Inflammatory macrophage treated with lipopolysaccharide for 1 hour (primary cell): ENCODE measurements at regions not wholly inside any gene's neighbourhood (a gene's known extent, or its start where the extent isn't known, plus 50 kb on each side); places are given as distances from the start of the nearest gene placed in this dataset.
"Not testable (repeated sequence)": the region's sequence is repeated elsewhere in the genome, so short reads cannot be mapped to it uniquely, and the experiment has no call there.

ENCODE experiments used
- DNase-seq, 2 donors: peaks; one replicate each; pipeline ENCODE4 v3.0.0-alpha.2; 2020 to 2022

DNA sequence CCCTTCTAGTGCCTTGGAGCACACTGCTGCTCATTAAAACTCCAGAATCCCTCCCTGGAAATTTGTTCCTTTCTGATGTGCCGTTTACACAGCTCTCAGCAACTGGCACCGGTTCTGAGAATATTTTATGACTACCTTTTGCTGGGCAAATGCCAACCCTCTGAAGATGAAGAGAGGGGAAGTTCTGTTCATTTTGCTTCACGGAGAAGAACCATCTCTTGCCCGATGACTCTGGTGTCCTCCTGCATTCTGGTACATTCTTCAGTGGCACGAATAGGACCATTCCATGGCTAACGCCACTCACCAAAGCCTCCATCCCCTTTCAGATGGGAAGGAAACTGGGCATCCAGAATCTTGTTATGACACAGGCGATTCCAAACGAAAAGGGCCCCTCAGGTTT is 96.2 kb upstream of the SIM2 start:
- no peak for DNase-seq

GRCh38 chr21:36603221-36603620 is 95.7 kb upstream of the SIM2 start:
- no peak for DNase-seq

- no peak for DNase-seq
Observed at GRCh38 chr21:36605426-36605825, 93.5 kb upstream of the SIM2 start.

- DNase-seq: no peak
Observed at GRCh38 chr21:36606287-36606982, 92.5 kb upstream of the SIM2 start.

DNA sequence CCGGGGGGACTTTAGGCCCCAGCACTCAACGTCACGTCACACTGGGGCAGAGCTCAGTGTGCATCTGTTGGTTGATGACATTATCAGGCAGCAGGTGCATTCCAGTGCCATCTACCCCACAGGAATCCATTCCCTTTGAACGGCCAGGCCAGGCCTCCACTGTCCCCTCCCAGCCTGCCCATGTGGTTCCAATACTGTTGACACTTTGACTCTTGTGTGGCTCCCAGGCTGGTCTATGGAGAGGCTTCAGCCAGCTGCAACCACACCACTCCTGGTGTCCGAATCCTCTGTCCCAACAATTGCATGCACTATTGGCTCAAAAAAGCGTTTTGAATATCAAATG is 92.0 kb upstream of the SIM2 start:
- DNase-seq: no peak

DNA sequence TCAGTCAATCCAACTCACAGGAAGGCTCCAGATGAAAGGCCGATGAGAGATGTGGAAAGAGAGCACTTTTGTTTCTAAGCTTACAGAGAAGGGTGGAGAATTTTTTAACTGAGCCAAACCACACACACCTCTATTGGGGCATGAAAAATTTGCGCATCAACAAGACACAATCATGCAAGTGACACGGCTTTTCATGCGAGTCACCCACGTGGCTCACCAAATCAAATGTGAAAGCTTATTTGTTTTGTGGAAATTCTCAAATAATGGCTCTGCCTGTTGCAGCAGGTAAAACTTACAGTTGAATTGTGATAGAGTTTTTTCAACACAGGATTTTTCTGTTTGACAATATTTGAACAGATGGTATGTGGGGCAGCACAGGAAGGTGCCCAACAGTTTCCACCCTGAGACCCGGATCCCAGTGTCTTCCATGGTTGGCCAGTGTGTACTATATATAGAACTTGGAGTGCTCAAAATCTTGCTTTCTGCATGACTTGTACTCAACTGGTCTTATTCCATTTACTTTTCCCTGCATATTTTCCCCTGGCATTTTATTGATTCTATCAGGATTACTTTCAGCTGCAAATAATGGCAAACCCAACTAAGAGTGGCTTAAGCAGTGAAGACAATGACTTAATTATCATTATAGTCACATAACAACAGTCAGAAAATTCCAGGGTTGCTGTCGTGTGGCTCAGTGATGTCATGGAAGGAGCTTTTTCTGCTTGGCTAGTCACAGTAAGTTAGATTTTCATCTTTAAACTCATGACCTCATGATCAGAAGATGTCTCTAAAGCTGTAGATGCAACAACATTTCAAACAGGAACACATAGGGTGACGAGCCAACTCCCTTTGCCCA is 90.6 kb upstream of the SIM2 start:
- peak in 1 of 2 donors; percentile 10 for DNase-seq

GRCh38 chr21:36608897-36609225 is 90.1 kb upstream of the SIM2 start:
- no peak for DNase-seq

DNA sequence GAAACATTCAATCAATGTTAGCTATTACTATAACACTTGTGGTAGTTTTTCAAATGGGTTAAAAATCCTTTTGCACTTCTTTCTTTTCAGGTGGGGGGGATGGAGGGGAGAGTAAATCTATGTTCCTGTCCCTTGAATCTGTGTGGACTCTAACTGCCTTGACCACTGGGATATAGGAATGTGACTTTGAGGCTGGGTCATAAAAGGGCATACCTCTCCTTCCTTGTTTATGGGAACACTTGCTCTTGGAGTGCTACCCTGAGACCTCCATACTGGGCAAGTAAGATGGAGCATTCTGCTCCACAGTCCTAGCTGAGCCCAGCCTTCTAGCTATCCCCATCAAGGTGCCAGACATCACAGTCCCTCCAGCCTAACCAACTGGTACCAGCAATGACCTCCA is 89.3 kb upstream of the SIM2 start:
- no peak for DNase-seq

- DNase-seq: no peak
Observed at GRCh38 chr21:36610201-36610600, 88.7 kb upstream of the SIM2 start.

DNA sequence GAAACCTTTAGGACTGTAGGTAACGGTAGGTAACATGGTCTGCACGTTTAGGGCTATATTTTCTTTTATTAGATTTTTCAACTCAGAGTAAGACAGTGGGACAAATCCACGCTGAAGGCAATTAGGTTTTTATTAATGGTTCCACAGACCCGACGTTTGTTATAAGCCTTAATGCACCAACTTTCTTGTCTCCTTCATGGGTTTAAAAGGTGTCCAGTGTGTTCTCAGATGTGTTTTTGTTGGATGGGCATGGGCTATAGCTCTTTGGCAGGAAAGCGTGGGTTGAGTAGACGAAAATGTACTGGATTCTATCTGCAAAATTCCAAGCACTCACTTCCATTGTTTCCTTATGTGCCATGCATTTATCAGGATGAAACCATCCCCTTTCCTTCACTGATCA is 88.0 kb upstream of the SIM2 start:
- DNase-seq: no peak

DNA sequence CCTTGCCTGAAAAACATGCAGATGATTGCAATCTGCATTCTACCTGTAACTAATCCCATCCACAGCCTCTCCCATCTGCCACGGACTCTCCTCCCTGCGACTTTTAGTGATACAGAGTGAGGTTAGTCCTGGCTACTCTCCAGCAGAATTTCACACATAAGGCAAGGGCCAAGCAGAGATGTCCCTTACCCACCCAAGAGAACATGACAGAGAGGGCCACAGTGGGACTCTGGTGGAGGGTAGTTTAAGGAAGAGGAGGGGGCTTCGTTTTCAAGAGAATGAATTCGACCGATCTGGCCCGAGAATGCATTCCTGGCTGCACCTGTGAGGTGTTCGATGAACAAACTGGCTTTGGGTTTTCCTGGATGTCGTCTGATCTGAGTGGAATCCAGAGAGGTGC is 87.5 kb upstream of the SIM2 start:
- DNase-seq: no peak

DNA sequence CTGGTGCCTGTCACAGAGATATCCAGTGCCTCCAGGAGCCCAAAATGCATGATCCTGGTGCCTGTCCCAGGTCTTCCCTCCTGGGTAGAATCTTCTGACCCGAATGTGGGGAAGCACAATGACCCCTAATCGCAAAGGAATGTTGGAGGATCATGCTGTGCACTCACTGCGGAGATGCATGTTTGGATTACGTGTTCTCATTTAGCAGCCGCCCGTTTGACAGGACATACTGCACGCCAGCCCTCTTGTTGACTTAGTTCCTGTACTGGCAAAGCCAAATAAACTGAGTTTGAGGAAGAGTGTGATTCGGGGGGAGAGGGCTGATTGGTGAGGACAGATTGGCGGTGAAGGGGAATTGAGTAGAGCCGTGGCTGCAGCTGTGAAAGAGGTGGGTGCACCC is 85.9 kb upstream of the SIM2 start:
- DNase-seq: no peak

- DNase-seq: no peak
Observed at GRCh38 chr21:36613554-36613953, 85.4 kb upstream of the SIM2 start.

GRCh38 chr21:36615274-36615964 is 83.5 kb upstream of the SIM2 start:
- no peak for DNase-seq

- DNase-seq: not testable (repeated sequence)
Observed at GRCh38 chr21:36616773-36617172, 82.1 kb upstream of the SIM2 start.

DNA sequence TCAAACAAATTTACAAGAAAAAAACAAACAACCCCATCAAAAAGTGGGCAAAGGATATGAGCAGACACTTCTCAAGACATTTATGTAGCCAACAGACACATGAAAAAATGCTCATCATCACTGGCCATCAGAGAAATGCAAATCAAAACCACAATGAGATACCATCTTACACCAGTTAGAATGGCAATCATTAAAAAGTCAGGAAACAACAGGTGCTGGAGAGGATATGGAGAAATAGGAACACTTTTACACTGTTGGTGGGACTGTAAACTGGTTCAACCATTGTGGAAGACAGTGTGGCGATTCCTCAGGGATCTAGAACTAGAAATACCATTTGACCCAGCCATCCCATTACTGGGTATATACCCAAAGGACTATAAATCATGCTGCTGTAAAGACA is 77.1 kb upstream of the SIM2 start:
- DNase-seq: not testable (repeated sequence)

GRCh38 chr21:36624105-36624504 is 74.8 kb upstream of the SIM2 start:
- DNase-seq: no peak

DNA sequence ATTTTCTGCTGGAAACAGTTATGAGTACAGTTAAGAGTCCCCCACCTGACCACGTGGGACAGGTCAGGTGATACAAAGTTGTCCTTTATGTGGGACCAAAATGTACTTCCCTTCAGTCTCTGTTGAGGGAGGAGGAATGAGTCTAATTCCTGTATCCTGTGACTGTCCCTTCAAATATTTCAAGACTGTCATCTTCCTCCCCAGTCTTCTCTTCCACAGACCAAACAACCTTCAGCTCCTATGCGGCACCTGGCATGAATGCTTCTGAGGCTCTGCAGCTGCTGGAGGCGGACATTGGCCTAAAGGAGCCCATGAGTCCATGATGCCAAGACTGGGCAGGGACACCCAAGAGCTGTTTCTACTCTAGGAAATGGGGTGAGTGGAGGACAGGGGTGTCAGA is 72.1 kb upstream of the SIM2 start:
- DNase-seq: no peak

DNA sequence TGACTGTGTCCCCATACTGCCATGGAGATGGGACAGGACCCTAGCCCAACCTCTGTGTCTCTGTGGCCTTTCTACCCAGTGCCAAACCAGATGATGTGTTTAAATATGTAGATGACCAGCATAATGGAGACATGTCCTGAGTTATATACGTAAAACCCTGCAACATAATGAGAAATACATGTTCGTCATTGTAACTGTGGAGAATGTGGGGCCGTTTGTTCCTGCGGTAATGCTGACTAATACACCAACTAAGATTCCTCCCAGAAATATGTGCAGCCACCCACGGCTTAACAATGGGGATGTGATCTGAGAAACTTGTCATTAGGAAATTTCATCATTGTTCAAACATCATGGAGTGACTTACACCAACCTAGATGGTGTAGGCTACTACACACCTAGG is 71.7 kb upstream of the SIM2 start:
- no peak for DNase-seq

DNA sequence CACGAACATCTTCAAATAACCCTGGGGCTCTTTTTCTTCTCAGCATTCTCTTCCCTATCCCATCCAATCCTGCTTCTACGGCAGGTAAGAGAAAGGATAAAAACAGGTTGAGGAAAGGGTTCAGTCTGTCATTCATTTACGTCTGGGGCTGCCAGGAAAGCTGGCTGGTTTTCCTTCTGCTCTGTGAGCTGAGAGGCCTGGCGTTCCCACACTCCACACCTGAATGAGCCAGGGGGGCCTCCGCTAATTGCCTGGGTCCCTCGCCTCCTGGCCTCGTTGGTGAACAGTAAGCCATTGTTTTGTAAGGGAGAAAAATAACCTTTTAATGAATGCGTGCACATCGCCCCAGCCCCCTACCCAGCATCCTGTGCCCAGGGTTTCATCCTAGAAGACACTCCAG is 70.8 kb upstream of the SIM2 start:
- no peak for DNase-seq

DNA sequence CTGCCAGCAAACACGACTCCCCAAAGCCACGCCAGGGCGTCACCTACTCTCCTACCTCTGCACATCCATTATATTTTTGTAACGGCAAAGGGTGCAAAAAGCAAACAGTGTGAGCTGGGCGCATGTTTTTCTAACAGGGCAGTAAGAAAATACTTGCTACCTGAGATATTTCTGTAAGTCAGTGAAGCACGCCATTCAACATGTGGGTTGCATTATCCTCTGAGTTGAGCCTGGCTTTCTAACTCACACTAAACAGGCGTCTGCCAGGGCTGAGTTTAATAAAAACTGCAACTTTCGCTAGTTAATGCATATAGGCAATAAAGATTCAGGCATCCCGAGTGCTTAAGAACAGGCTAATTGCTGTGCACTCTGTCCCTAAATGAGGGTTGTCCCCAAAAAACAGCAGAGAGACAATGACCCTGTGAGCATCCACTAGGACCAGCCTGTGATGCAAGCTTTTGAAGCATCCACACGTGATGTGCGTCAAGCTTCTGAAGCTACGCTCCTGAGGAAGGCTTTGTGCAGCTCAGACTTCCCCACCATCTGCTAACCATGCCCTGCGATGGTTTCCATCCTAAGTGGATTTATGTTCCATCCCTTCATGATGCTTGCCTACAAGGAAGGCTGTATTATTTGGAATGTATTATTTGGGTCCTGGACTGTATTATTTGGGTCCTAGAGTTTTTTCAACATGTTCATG is 70.0 kb upstream of the SIM2 start:
- DNase-seq: no peak

- DNase-seq: peak in 1 of 2 donors; percentile 65
Observed at GRCh38 chr21:36630485-36631206, 68.3 kb upstream of the SIM2 start.

- peak; percentile 47 to 66 for DNase-seq
Observed at GRCh38 chr21:36636016-36636415, 62.9 kb upstream of the SIM2 start.
